GM23338 (cell line): ENCODE measurements at regions not wholly inside any gene's neighbourhood (a gene's known extent, or its start where the extent isn't known, plus 50 kb on each side); places are given as distances from the start of the nearest gene placed in this dataset.

ENCODE experiments used
- ATAC-seq: fragments of 200-7000 bp; cut with Tn5 transposase; 3 replicates; pipeline ENCODE4 v1.9.1; 2020
- DNase-seq: peaks from one replicate; pipeline ENCODE4 v3.0.0-alpha.2; 2015; ENCODE audit warnings: low spot score
- H2AFZ ChIP-seq: fragments of 200-600 bp; sonication (generic); 2 replicates; pipeline ENCODE4 v1.8.0; 2016; ENCODE audit warnings: antibody characterized with exemption, mild to moderate bottlenecking, moderate library complexity
- H3F3A ChIP-seq: fragments of 200-600 bp; sonication (generic); replicated peaks from 2 replicates; pipeline ENCODE4 v1.8.0; 2017; ENCODE audit warnings: antibody characterized with exemption, mixed run types, low read depth
- H3K27ac ChIP-seq: fragments of 200-600 bp; sonication (generic); 2 replicates; pipeline ENCODE4 v1.6.1; 2016; ENCODE audit warnings: low read depth
- H3K27me3 ChIP-seq: fragments of 200-600 bp; sonication (generic); 2 replicates; pipeline ENCODE4 v1.8.0; 2016; ENCODE audit warnings: mild to moderate bottlenecking, mixed run types, moderate library complexity; ENCODE audit not compliant: insufficient read depth
- H3K36me3 ChIP-seq: fragments of 200-600 bp; sonication (generic); 2 replicates; pipeline ENCODE4 v1.8.0; 2016; ENCODE audit warnings: mild to moderate bottlenecking; ENCODE audit not compliant: insufficient read depth
- H3K4me1 ChIP-seq: fragments of 200-600 bp; sonication (generic); 2 replicates; pipeline ENCODE4 v1.8.0; 2016; ENCODE audit warnings: mild to moderate bottlenecking, moderate library complexity; ENCODE audit not compliant: insufficient read depth
- H3K4me2 ChIP-seq: fragments of 200-600 bp; sonication (generic); 2 replicates; pipeline ENCODE4 v1.7.1; 2017; ENCODE audit warnings: mixed run types
- H3K4me3 ChIP-seq: fragments of 200-600 bp; sonication (generic); 2 replicates; pipeline ENCODE4 v1.6.1; 2016; ENCODE audit warnings: mixed run types
- H3K79me2 ChIP-seq: fragments of 200-600 bp; sonication (generic); replicated peaks from 2 replicates; pipeline ENCODE4 v1.8.0; 2017; ENCODE audit warnings: mild to moderate bottlenecking; ENCODE audit not compliant: insufficient read depth
- H3K9me2 ChIP-seq: fragments of 200-600 bp; sonication (generic); 2 replicates; pipeline ENCODE4 v1.8.0; 2017; ENCODE audit not compliant: insufficient read depth
- H4K20me1 ChIP-seq: fragments of 200-600 bp; sonication (generic); replicated peaks from 2 replicates; pipeline ENCODE4 v1.8.0; 2017; ENCODE audit warnings: mild to moderate bottlenecking; ENCODE audit not compliant: insufficient read depth
- H3K27ac Mint-ChIP-seq: 2 replicates; pipeline ENCODE4 v1.8.0; 2020; ENCODE audit warnings: inconsistent platforms, mild to moderate bottlenecking, moderate library complexity, mixed read lengths
- H3K27me3 Mint-ChIP-seq: 3 replicates; pipeline ENCODE4 v1.8.0; 2022; ENCODE audit warnings: low read depth, mild to moderate bottlenecking, moderate library complexity, mixed read lengths, inconsistent platforms; ENCODE audit not compliant: insufficient read depth, poor library complexity
- H3K36me3 Mint-ChIP-seq: 3 replicates; pipeline ENCODE4 v1.8.0; 2021; ENCODE audit warnings: low read depth, mild to moderate bottlenecking, inconsistent platforms, moderate library complexity, mixed read lengths
- H3K4me1 Mint-ChIP-seq: 3 replicates; pipeline ENCODE4 v1.8.0; 2020; ENCODE audit warnings: mild to moderate bottlenecking, inconsistent platforms, mixed read lengths
- H3K4me3 Mint-ChIP-seq: 3 replicates; pipeline ENCODE4 v1.8.0; 2021; ENCODE audit warnings: moderate library complexity, mild to moderate bottlenecking, inconsistent platforms, mixed read lengths
- H3K9me3 Mint-ChIP-seq: 3 replicates; pipeline ENCODE4 v1.8.0; 2020; ENCODE audit warnings: moderate library complexity, mild to moderate bottlenecking, inconsistent platforms, mixed read lengths
- CREB1 ChIP-seq: fragments of 250-450 bp; sonication (Bioruptor Pico); IDR thresholded peaks from 2 replicates; pipeline ENCODE4 v1.5.0; 2020; ENCODE audit warnings: low read depth, mild to moderate bottlenecking, moderate library complexity
- ETS1 ChIP-seq: IDR thresholded peaks from 2 replicates; pipeline ENCODE4 v1.6.1; 2016; ENCODE audit warnings: antibody characterized with exemption
- EZH2 ChIP-seq: fragments of 200-600 bp; sonication (generic); IDR thresholded peaks from one replicate; pipeline ENCODE4 v1.8.0; 2017; ENCODE audit warnings: antibody characterized with exemption, mild to moderate bottlenecking, low read depth; ENCODE audit not compliant: unreplicated experiment
- EZH2phosphoT487 ChIP-seq: fragments of 200-600 bp; sonication (generic); IDR thresholded peaks from one replicate; pipeline ENCODE4 v1.8.1; 2018; ENCODE audit warnings: antibody characterized with exemption; ENCODE audit not compliant: unreplicated experiment
- NANOG ChIP-seq: IDR thresholded peaks from 2 replicates; pipeline ENCODE4 v1.6.1; 2016; ENCODE audit warnings: antibody characterized with exemption, borderline replicate concordance
- POLR2AphosphoS5 ChIP-seq: IDR thresholded peaks from 2 replicates; pipeline ENCODE4 v1.6.1; 2016; ENCODE audit warnings: antibody characterized with exemption, low read depth
- REST ChIP-seq: IDR thresholded peaks from one replicate; pipeline ENCODE4 v1.6.1; 2018; ENCODE audit warnings: antibody characterized with exemption; ENCODE audit not compliant: unreplicated experiment
- ZNF462 ChIP-seq: fragments of 250-450 bp; sonication (Bioruptor Pico); IDR thresholded peaks from 2 replicates; pipeline ENCODE4 v1.5.0; 2020; ENCODE audit warnings: mild to moderate bottlenecking, moderate library complexity

GRCh38 chr4:114229706-114230105, 250.3 kb upstream of the ARSJ start:
- TF ChIP-seq CREB1 (CRISPR knock-in tag) (no peak), EZH2phosphoT487 (no peak), NANOG (no peak), EZH2 (no peak), POLR2AphosphoS5 (no peak), ETS1 (no peak), ZNF462 (CRISPR knock-in tag) (no peak), REST (no peak)
- Histone ChIP-seq H3K4me3 (no peak overlapping the region), H3K4me2 (no peak overlapping the region), H3K79me2 (no peaks in the 10 kb centered on the region), H3K36me3 (no peaks in the 10 kb centered on the region), H3K27me3 (no peaks in the 10 kb centered on the region), H2AFZ (no peak overlapping the region), H3K27ac (no peak overlapping the region), H3F3A (no peaks in the 10 kb centered on the region), H4K20me1 (no peaks in the 10 kb centered on the region), H3K4me1 (0 out of 2 replicates have a peak, but pooled peaks cover 4% of the 10 kb centered on the region), H3K9me2 (no peaks in the 10 kb centered on the region; the same call in 1 of the 2 replicates)
- no peak for ATAC-seq
- no peak overlapping the region for H3K4me3 Mint-ChIP-seq
- H3K36me3 Mint-ChIP-seq: no peaks in the 10 kb centered on the region
- DNase-seq: no peak
- H3K27me3 Mint-ChIP-seq: no peaks in the 10 kb centered on the region
- no peak overlapping the region for H3K27ac Mint-ChIP-seq
- H3K9me3 Mint-ChIP-seq: no peaks in the 10 kb centered on the region
- peaks cover 8% of the 10 kb centered on the region; the same call in 2 of the 3 replicates for H3K4me1 Mint-ChIP-seq
